GM19463 (cell line): ENCODE measurements at regions not wholly inside any gene's neighbourhood (a gene's known extent, or its start where the extent isn't known, plus 50 kb on each side); places are given as distances from the start of the nearest gene placed in this dataset.
"Not testable (repeated sequence)": the region's sequence is repeated elsewhere in the genome, so short reads cannot be mapped to it uniquely, and the experiment has no call there.

ENCODE experiments used
- ATAC-seq: cut with Tn5 transposase; IDR thresholded peaks from one replicate; pipeline ENCODE4 v1.9.1; 2021; ENCODE audit warnings: mild to moderate bottlenecking, moderate library complexity; ENCODE audit not compliant: unreplicated experiment

DNA sequence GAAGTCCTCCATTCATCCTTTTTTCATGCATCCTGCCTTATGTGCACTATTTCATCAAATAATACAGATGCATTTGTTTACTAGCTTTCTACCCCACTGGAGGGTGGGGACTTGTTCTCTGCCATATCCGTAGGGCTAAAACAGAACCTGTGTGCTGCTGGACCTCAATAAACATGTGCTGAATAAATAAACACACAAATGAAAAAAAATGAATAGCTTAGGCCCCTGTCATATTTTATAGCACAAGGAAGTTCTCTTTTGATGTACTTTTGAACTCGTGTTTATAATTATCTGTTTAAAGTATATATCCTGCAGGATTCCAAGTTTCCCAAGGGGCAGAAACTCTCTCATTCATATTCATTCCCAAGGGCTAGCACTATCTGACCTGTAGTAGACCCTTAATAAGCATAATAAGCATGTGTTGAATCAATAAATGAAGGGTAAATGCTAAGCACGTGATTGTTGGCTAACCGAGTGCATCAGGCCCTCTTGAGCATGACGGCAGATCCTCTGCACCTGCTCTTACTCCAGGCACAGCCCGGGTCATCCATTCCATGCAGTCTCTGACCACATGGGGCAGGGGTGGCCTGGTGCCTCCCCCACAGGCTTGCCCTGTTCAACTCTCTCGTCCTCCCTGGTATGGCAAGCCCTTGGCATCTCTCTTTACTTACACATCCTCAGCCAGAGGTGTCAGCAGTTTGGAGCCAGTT, 474.1 kb upstream of the ZMIZ1 start:
- no peak for ATAC-seq

- no peak for ATAC-seq
Observed at GRCh38 chr10:78595269-78595619, 473.5 kb upstream of the ZMIZ1 start.

DNA sequence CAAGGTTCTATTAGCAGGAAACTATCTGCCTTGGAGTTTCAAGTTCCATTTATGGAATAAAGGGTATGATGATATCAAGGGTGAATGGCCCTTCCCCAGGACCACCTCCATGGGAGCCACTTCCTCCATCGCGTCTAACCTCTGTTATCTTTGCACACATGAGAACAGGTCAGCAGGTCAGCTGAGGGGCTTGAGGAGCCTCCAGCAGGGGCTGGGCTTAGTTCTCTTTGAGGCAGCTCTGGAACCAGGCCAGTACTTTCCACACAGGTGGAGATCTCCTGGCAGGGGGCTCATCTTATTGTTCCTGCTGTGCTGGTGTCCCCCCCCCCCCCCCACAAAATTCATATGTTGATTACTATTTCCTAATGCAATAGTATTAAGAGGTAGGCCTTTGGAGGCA, 472.2 kb upstream of the ZMIZ1 start:
- no peak for ATAC-seq

- no peak for ATAC-seq
Observed at GRCh38 chr10:78597796-78598555, 470.8 kb upstream of the ZMIZ1 start.

- ATAC-seq, result peak; percentile 43
Observed at GRCh38 chr10:78599122-78599853, 469.5 kb upstream of the ZMIZ1 start.

- no peak for ATAC-seq
Observed at GRCh38 chr10:78600121-78600665, 468.6 kb upstream of the ZMIZ1 start.

DNA sequence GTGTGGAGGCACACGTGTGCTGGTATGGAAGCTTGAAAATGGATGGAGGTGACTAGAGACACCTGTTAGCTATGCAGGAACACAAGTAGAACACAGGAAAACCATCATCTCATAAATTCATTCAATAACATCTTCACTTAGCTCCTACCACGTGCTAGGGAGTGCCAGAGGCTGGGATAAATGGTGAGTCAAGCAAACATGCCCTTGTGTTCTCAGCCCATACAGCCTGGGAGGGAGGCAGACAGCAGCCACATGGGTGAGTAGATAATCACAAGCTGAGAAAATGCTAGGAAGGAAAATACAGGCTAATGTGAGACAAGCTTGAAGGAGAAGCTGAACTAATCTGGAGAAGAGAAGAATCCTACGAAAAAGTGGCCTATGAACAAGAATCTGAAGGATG, 468.0 kb upstream of the ZMIZ1 start:
- ATAC-seq, result no peak

- ATAC-seq, result no peak
Observed at GRCh38 chr10:78602201-78602932, 466.4 kb upstream of the ZMIZ1 start.

GRCh38 chr10:78604286-78604685, 464.5 kb upstream of the ZMIZ1 start:
- ATAC-seq, result no peak

GRCh38 chr10:78604721-78605120, 464.0 kb upstream of the ZMIZ1 start:
- ATAC-seq, result no peak

GRCh38 chr10:78605800-78606350, 462.9 kb upstream of the ZMIZ1 start:
- ATAC-seq, result no peak

DNA sequence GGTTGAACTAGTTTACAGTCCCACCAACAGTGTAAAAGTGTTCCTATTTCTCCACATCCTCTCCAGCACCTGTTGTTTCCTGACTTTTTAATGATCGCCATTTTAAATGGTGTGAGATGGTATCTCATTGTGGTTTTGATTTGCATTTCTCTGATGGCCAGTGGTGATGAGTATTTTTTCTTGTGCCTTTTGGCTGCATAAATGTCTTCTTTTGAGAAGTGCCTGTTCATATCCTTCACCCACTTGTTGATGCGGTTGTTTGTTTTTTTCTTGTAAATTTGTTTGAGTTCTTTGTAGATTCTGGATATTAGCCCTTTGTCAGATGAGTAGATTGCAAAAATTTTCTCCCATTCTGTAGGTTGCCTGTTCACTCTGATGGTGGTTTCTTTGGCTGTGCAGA, 462.0 kb upstream of the ZMIZ1 start:
- ATAC-seq, result not testable (repeated sequence)

GRCh38 chr10:78609976-78610375, 458.8 kb upstream of the ZMIZ1 start:
- ATAC-seq, result no peak

DNA sequence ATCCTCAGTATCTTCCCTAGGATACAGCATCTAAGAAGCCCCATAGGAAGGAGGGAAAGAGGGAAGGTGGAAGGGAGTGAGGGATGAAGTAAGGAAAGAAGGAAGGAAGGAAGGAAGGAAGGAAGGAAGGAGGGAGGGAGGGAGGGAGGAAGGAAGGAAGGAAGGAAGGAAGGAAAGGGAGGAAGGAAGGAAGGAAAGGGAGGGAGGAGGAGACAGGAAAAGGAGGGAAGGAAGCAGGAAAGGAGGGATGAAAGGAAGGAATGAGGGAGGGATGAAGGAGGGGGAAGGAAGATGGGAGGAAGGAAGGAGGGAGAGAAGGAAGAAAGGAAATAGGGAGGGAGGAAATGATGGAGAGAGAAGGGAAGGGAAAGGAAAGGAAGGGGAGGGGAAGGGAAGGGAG, 455.6 kb upstream of the ZMIZ1 start:
- no peak for ATAC-seq

DNA sequence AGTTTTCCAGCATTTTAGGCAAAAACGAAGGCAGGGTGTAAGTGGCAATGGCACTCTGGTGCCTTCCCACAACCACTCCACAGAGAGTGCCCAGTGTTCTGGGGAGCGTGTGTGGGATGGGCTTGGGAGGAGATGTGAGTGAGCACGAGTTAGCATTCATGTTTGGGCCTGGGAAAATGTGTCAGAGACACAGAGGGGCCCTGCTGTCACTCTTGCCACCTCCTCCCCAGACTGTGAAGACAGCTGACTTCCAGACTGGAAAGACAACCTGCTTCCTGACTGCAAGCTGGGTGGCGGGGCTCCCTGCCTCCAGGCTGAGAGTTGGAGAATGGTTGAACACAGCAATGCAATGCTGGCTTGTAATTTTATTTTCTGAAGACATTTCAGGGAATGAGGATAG, 454.5 kb upstream of the ZMIZ1 start:
- no peak for ATAC-seq

- ATAC-seq, result no peak
Observed at GRCh38 chr10:78614744-78615143, 454.0 kb upstream of the ZMIZ1 start.

DNA sequence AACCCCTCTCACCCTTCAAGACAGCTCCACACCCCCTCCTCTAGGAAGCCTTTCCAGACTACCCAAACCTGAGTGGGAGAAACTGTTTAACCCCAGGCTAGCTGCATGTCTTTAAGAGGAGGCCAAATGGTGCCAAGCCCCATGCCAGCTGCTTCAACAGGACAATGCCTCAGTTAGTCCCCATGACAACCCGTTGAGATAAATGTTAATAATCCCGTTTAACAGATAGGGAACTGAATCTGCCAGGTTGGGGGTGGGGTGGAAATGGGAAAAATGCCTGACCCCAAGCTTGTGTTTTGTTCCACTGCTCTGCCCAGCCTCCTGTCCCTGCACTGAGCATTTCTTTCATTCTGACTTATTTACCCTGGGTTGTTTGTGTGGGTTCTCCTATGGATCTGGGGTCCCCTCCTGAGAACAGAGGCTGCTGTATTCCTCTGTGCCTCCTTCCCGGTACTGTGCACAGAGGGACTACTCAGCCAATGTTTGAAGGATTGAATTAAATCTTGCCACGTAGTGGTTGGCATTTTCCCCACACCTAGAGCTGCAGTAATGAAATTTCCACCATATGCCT, 452.6 kb upstream of the ZMIZ1 start:
- no peak for ATAC-seq

GRCh38 chr10:78617115-78617514, 451.7 kb upstream of the ZMIZ1 start:
- no peak for ATAC-seq

DNA sequence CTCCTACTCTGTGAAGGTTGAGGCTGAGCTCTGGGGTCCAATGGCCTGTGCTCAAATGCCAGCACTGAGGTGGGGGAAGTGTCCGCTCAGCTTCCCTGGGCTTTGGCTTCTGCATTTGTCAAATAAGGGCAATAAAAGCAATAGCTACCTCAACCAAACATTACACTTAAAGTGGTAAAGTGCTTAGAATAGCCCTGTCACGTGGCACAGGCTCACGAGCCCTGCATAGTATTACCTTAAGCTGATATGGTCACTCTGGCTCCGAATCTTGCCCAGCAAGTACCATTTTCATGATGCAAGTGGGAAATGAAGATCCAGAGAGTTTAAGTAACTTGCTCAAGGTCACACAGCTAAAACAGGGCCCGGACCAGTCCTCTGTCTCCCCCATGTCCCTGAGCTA, 451.1 kb upstream of the ZMIZ1 start:
- ATAC-seq, result no peak

DNA sequence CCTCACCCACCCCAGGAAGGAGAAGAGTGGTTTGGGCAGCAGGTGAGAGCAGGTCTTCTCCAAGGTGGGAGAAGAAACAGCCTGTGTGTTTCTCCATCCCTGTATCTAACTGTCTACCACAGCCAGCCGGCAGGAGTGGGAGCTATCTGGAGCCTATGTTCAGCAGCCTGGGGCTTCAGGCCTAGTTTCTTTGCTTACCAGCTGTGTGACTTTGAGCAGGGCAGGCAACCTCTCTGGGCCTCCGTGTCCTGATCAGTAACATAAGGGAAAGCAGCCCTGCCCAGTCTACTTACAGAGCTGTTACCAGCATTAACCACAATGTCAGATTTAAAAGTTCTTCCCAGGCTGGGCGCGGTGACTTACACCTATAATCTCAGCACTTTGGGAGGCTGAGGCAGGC, 450.7 kb upstream of the ZMIZ1 start:
- ATAC-seq, result no peak
